ENCODE measurements at regions not wholly inside any gene's neighbourhood (a gene's known extent, or its start where the extent isn't known, plus 50 kb on each side); places are given as distances from the start of the nearest gene placed in this dataset.

GRCh38 chr17:79215631-79216030 lies 141.0 kb downstream of the ENGASE start:
- ATAC-seq (no peak), DNase-seq (ENCODE audit: low spot score) (no peak), FAIRE-seq (no peak)
- no peaks in the 10 kb centered on the region for H3K9me3 ChIP-seq (ENCODE audit: low read length)
- intact Hi-C loops (cut with micrococcal nuclease; ENCODE audit: unreplicated experiment): no loop called here
- no peaks in the 10 kb centered on the region for H3K4me1 ChIP-seq (ENCODE audit: insufficient read depth, low read length)
- ChIA-PET CTCF (ENCODE audit: low intra/inter-chr PET ratio, low total read pairs) (no interaction called here), POLR2A (no interaction called here)
- H3K4me3 ChIP-seq (replicated peaks in 1 of 3; ENCODE audit: insufficient read depth in 1 of 3, low read depth in 2 of 3, low read length in 3 of 3): no peak overlapping the region
- in situ Hi-C loops (cut with HindIII; ENCODE audit: extremely low pct_ligation_motif_present, low pct_unique_long_range_greater_than_20kb): no loop called here
- peaks cover 59 to 96% of the 10 kb centered on the region in 2 experiments for H3K27me3 ChIP-seq (ENCODE audit: control insufficient read depth in 1 of 2, insufficient read depth in 2 of 2, low read length in 2 of 2)
- TF ChIP-seq ZNF7 (CRISPR knock-in tag; IDR thresholded peaks at IDR 0.05): no peak
- TF ChIP-seq ZFP36L2 (CRISPR knock-in tag; IDR thresholded peaks at IDR 0.05): no peak
- no peak for TF ChIP-seq LRRFIP1 (CRISPR knock-in tag; conservative IDR thresholded peaks at IDR 0.05)
- no peak for TF ChIP-seq TOPORS (CRISPR knock-in tag; IDR thresholded peaks at IDR 0.05)
- no peak for TF ChIP-seq REST (IDR thresholded peaks at IDR 0.05; ENCODE audit: borderline replicate concordance in 1 of 2, low read depth in 1 of 2, low read length in 2 of 2)
- no peak for TF ChIP-seq NFE2 (CRISPR knock-in tag; IDR thresholded peaks at IDR 0.05)
- no peak for TF ChIP-seq TFE3 (CRISPR knock-in tag; IDR thresholded peaks at IDR 0.05)
- TF ChIP-seq ARNTL (CRISPR knock-in tag; IDR thresholded peaks at IDR 0.05): no peak
- TF ChIP-seq POGZ (CRISPR knock-in tag; IDR thresholded peaks at IDR 0.05): no peak
- TF ChIP-seq DPF2 (CRISPR knock-in tag; IDR thresholded peaks at IDR 0.05; ENCODE audit: borderline replicate concordance, low read depth): no peak
- no peak for TF ChIP-seq ZNF740 (CRISPR knock-in tag; IDR thresholded peaks at IDR 0.05)
- no peak for TF ChIP-seq PLSCR1 (CRISPR knock-in tag; IDR thresholded peaks at IDR 0.05; ENCODE audit: borderline replicate concordance)
- peaks cover 4% of the 10 kb centered on the region; the same call in 1 of the 2 replicates for H4K20me1 ChIP-seq (ENCODE audit: insufficient read depth, low read length)
- H2AFZ ChIP-seq (ENCODE audit: low read length): no peak overlapping the region
- no peaks in the 10 kb centered on the region for H3K36me3 ChIP-seq (replicated peaks in 1 of 2; ENCODE audit: control insufficient read depth in 1 of 2, insufficient read depth in 2 of 2, low read length in 2 of 2)
- 0% methylated on average over 7 of the region's 13 CpGs for WGBS (ENCODE audit: low lambda C conversion rate)
- BruUV-seq (replicated peaks): no TSS peak
- no peak overlapping the region for H3K27ac ChIP-seq (ENCODE audit: extremely low read length, insufficient read depth, low read length)
- H3K79me2 ChIP-seq (ENCODE audit: insufficient read depth, low read length): no peaks in the 10 kb centered on the region
- H3K9ac ChIP-seq (ENCODE audit: insufficient read depth, low read depth, low read length): no peak overlapping the region
- H3K4me2 ChIP-seq (ENCODE audit: low read depth, low read length): no peak overlapping the region

All from HepG2 (cell line).